KMS-11 (cell line): ENCODE measurements at regions not wholly inside any gene's neighbourhood (a gene's known extent, or its start where the extent isn't known, plus 50 kb on each side); places are given as distances from the start of the nearest gene placed in this dataset.

Source experiments
- H2AFZ ChIP-seq: fragments of 200-600 bp; sonication (generic); 2 replicates; pipeline ENCODE4 v1.6.1; 2016; ENCODE audit warnings: antibody characterized with exemption, mixed run types, low read depth
- H3K27ac ChIP-seq: fragments of 200-600 bp; sonication (generic); 2 replicates; pipeline ENCODE4 v1.6.1; 2016; ENCODE audit warnings: mild to moderate bottlenecking, mixed run types
- H3K27me3 ChIP-seq: fragments of 200-600 bp; sonication (generic); 2 replicates; pipeline ENCODE4 v1.6.1; 2017; ENCODE audit warnings: mild to moderate bottlenecking, low read depth, mixed run types, moderate library complexity; ENCODE audit not compliant: insufficient read depth
- H3K36me3 ChIP-seq: fragments of 200-600 bp; sonication (generic); 2 replicates; pipeline ENCODE4 v1.6.1; 2017; ENCODE audit warnings: mild to moderate bottlenecking, mixed run types; ENCODE audit not compliant: insufficient read depth
- H3K4me1 ChIP-seq: fragments of 200-600 bp; sonication (generic); 2 replicates; pipeline ENCODE4 v1.6.1; 2016; ENCODE audit warnings: mild to moderate bottlenecking, low read depth, mixed run types; ENCODE audit not compliant: poor library complexity, severe bottlenecking
- H3K4me2 ChIP-seq: fragments of 200-600 bp; sonication (generic); 2 replicates; pipeline ENCODE4 v1.7.0; 2016; ENCODE audit warnings: mild to moderate bottlenecking, mixed run types
- H3K4me3 ChIP-seq: fragments of 200-600 bp; sonication (generic); IDR thresholded peaks from 2 replicates; pipeline ENCODE4 v1.6.1; 2017; ENCODE audit warnings: low read depth, low read length, mixed read lengths; ENCODE audit not compliant: insufficient read depth
- H3K79me2 ChIP-seq: fragments of 200-600 bp; sonication (generic); 2 replicates; pipeline ENCODE4 v1.6.1; 2016; ENCODE audit warnings: low read depth, mixed run types; ENCODE audit not compliant: insufficient read depth
- H3K9ac ChIP-seq: fragments of 200-600 bp; sonication (generic); 2 replicates; pipeline ENCODE4 v1.6.1; 2016; ENCODE audit warnings: mild to moderate bottlenecking, mixed run types
- H4K20me1 ChIP-seq: fragments of 200-600 bp; sonication (generic); 2 replicates; pipeline ENCODE4 v1.6.1; 2016; ENCODE audit warnings: mild to moderate bottlenecking, mixed run types; ENCODE audit not compliant: insufficient read depth
- CTCF ChIP-seq: fragments of 200-600 bp; sonication (generic); conservative IDR thresholded peaks from 2 replicates; pipeline ENCODE4 v1.6.1; 2017; ENCODE audit warnings: low read depth, mild to moderate bottlenecking, antibody characterized with exemption, low read length, moderate library complexity, mixed read lengths

- H3K79me2 ChIP-seq: no peaks in the 10 kb centered on the region
- no peak overlapping the region for H3K4me2 ChIP-seq
- no peak overlapping the region for H3K9ac ChIP-seq
Observed at GRCh38 chr16:79844603-79845002, 244.1 kb upstream of the MAF start.

GRCh38 chr16:79843631-79844043 is 243.1 kb upstream of the MAF start:
- H3K27me3 ChIP-seq: no peaks in the 10 kb centered on the region
- TF ChIP-seq CTCF: no peak

More at GRCh38 chr16:79844603-79845002, 244.1 kb upstream of the MAF start:
- H4K20me1 ChIP-seq: no peaks in the 10 kb centered on the region
- no peak overlapping the region for H3K27ac ChIP-seq
- H3K4me3 ChIP-seq: no peak overlapping the region
- H2AFZ ChIP-seq: no peak overlapping the region
- H3K4me1 ChIP-seq: no peaks in the 10 kb centered on the region
- no peak for TF ChIP-seq CTCF
- no peaks in the 10 kb centered on the region for H3K27me3 ChIP-seq
- H3K36me3 ChIP-seq: no peaks in the 10 kb centered on the region

GRCh38 chr16:79843145-79843544 is 242.6 kb upstream of the MAF start:
- H3K9ac ChIP-seq: no peak overlapping the region
- TF ChIP-seq CTCF: no peak
- no peaks in the 10 kb centered on the region for H3K79me2 ChIP-seq
- no peaks in the 10 kb centered on the region for H4K20me1 ChIP-seq
- H3K4me1 ChIP-seq: no peaks in the 10 kb centered on the region
- H3K27me3 ChIP-seq: no peaks in the 10 kb centered on the region
- H3K36me3 ChIP-seq: no peaks in the 10 kb centered on the region
- H3K27ac ChIP-seq: no peak overlapping the region
- no peak overlapping the region for H2AFZ ChIP-seq
- no peak overlapping the region for H3K4me3 ChIP-seq
- no peak overlapping the region for H3K4me2 ChIP-seq

More at GRCh38 chr16:79843631-79844043, 243.1 kb upstream of the MAF start:
- H3K4me2 ChIP-seq: no peak overlapping the region
- H3K79me2 ChIP-seq: no peaks in the 10 kb centered on the region
- no peak overlapping the region for H3K27ac ChIP-seq
- no peaks in the 10 kb centered on the region for H3K36me3 ChIP-seq
- H3K4me3 ChIP-seq: no peak overlapping the region
- H3K4me1 ChIP-seq: no peaks in the 10 kb centered on the region
- H3K9ac ChIP-seq: no peak overlapping the region
- no peak overlapping the region for H2AFZ ChIP-seq
- H4K20me1 ChIP-seq: no peaks in the 10 kb centered on the region

- Histone ChIP-seq H3K79me2 (no peaks in the 10 kb centered on the region), H4K20me1 (no peaks in the 10 kb centered on the region), H3K9ac (no peak overlapping the region), H3K4me3 (no peak overlapping the region), H3K36me3 (no peaks in the 10 kb centered on the region), H3K4me1 (no peaks in the 10 kb centered on the region), H3K4me2 (no peak overlapping the region), H3K27me3 (no peaks in the 10 kb centered on the region), H3K27ac (no peak overlapping the region), H2AFZ (no peak overlapping the region)
- no peak for TF ChIP-seq CTCF
Observed at GRCh38 chr16:79842197-79842596, 241.7 kb upstream of the MAF start.
